HG03159 (cell line): ENCODE measurements at regions not wholly inside any gene's neighbourhood (a gene's known extent, or its start where the extent isn't known, plus 50 kb on each side); places are given as distances from the start of the nearest gene placed in this dataset.
"Not testable (repeated sequence)": the region's sequence is repeated elsewhere in the genome, so short reads cannot be mapped to it uniquely, and the experiment has no call there.

Experiments
- ATAC-seq: cut with Tn5 transposase; IDR thresholded peaks from one replicate; pipeline ENCODE4 v1.9.1; 2021; ENCODE audit warnings: mild to moderate bottlenecking, moderate library complexity; ENCODE audit not compliant: unreplicated experiment

DNA sequence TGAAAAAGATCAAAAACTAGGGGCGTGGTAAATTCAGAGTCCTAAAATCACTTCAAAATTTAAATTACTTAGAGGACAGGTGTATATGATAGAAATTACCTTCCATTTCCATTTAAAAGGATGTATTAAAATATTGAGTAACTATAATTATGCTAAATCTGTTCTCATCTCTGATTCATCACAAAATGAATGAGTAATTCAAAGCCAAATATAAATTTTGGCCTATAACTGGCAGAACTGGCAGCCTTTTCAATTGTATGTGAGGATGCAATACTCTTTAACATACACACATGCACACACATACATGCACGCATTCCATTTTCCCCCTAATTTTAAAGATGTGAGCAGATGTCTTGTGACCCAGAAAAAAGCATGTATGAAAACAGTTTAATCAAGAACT is 194.6 kb downstream of the EPM2A start:
- no peak for ATAC-seq

DNA sequence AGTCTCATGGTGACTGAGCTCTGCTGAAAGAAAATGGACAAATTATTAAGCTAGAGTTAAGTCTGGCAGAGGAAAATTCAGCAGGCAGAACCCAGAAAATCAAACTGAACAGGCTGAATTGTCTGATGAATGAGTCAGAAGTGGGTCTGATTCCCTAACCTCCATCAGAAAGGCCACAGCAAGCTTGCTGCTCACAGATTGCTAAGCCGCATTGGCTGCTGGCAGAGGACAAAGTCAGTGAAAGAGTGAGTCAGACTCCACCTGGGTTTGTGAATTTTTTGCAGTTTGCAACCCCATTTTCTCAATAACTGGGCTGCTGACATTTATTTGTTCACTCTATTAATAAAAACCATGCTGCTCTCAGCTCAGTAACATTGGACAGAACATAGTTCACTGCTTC is 191.3 kb downstream of the EPM2A start:
- no peak for ATAC-seq

DNA sequence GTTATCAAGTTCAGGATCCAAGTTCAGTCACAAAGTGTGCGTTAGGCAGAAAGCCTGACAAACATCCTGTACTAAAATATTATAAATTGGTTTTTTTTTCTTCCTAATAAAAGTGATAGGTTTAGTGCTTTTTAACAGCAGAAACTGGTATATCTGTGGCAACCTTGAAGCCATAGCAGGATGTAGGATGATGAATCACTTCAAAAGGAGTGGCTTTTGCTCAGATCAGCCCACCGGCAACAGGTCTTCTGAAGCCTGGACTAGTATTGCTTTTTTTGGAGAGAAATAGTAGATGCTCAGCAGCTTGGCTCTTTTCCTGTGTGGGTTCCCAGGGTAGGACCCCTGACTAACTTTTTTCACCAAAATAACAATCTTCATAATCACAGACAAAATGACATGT is 190.8 kb downstream of the EPM2A start:
- ATAC-seq = no peak

DNA sequence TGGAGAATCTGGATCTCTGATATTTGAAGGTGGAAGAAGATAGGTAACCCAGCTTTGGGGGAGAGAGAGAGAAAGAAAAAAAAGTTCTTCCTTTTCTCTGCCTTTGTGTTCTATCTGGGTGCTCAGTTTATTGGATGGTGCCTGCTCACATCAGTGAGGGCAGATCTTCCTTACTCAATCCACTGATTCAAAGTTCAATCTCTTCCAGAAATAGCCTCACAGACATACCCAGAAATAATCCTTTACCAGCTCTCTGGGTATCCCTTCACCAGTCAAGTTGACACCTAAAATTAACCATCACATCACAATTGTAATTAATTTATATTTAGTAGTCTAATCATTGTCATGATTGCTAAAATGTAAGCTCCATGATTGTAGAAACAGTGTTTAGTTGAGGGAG is 189.1 kb downstream of the EPM2A start:
- ATAC-seq = no peak

DNA sequence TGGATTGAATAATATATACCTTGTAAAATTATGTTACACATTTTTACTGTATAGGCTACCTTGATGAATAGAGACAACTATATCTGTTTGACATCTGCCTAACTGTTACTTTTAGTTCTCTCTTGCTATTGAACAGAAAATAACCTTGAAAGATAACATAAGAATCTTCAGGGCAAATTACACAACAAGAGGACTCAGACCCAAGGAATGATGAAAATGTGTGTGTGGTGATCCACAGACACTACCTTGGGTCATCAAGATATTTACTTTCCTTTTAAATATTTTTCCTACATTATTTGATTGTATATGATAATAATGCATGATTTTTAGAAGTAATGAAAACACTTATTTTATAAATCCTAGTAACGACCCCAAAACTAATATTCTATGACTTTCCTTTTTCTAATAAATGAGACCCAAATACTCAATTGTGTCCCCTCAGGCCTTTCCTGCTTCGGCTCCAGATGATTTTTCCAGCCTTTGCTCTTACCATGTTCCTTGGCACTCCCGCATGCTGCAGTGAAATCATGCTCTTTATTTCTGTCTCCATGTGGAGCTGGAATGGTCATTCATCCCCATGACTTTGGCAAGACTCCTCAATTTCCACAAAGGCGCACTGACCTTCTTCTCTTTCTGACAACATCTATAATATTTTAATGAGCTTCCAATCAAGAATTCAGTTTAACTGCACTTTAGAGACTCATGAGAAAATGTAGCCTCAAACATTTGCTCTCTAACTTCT is 187.6 kb downstream of the EPM2A start:
- ATAC-seq = no peak

DNA sequence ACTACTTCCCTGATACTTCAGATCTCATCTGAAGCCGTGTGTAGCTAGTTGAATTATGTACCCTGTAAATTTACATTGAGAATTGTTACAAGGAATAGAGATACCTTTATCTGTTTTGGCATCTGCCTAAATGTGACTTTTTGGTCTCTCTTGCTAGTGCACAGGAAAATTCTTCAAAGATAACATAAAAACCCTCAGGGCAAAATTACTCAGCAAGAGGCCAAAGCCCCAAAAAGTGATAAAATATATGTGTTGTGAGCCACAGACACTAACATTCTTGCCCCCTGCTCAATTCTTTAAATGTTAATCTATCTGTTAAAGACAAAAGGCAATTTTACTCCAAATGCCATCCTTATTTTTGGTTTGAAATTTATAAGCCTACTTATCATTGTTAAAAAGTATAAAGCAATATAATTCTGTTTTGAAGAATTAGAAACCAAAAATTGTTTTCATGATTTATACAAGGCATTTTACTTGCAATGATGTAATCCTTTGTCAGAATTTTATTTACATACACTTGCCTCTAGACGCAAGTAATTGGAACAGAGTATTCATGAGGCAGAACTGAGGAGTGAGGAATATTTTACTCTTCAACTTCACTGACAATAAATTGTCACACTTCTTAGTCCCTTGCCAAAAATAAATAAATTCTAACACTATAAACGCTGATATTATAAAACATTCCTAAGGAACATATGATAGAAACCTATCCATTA is 186.2 kb downstream of the EPM2A start:
- no peak for ATAC-seq

DNA sequence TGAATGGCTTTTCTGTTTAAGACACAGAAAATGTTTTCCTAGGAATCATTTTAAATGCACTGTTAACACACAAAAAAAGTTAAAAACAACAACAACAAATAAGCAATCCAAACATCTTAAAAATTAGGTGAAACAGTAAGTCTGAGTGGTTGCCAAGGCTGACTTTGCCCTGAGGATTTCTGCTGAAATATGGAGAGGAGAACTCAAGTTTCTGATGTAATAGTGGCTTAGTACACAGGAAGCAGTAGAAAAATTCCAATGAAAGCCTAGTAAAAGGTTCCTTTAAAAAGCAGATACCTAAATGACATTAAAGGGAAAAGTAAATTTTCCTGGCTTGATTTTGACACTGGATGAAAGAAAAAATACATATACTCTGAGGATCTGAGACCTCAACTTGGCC is 184.2 kb downstream of the EPM2A start:
- no peak for ATAC-seq

DNA sequence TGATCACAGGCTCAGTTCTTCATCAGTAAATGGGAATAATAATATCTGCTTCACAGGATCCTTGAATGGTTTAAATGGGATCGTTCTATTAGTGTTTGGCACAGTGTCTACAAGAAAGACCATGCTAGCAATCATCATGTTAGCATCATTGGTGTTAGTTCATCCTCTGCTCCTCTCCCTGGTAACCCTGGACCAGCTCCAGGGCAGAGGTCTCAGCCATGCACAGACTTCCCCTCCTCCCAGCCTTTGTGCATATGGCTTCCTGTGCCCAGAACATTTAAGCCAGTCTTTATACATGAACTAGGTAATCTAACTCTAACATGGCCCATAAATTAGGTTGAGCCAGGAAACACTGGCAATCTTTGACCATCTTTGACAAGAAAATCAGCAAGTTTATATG is 180.2 kb downstream of the EPM2A start:
- no peak for ATAC-seq

DNA sequence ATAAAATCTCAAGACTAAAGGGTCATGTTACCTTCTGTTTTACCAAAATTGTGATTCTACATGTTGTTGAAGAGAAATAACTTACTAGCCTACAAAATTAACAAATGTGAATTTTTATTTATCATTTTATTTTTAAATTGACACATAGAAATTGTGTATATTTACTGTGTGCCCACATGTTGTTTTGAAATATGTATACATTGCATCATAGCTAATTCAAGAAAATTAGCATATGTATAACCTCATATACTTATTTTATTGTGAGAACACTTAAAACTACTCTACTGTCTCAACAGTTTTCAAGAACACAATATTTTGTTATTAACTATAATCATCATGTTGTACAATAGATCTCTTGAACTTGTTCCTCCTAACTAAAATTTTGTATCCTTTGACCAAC is 177.8 kb downstream of the EPM2A start:
- no peak for ATAC-seq

DNA sequence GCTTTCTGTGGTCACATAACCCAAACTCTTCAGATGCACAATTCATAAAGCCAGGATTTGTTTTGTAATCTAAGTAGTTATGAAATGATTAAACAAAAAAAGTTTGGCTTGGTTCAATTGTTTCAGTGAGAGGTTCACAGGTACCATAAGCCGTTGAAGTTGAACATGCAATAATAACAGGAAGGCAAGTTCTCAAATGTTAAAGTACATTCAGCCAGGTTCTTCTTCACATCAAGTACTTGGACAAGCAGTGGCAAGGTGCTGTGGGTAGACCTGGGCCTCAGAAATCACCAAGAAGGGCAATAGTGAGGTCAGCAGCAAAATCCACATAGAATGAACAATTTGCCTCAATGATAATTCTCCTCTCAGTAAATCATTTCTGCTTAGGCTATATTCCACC is 175.5 kb downstream of the EPM2A start:
- ATAC-seq = no peak

DNA sequence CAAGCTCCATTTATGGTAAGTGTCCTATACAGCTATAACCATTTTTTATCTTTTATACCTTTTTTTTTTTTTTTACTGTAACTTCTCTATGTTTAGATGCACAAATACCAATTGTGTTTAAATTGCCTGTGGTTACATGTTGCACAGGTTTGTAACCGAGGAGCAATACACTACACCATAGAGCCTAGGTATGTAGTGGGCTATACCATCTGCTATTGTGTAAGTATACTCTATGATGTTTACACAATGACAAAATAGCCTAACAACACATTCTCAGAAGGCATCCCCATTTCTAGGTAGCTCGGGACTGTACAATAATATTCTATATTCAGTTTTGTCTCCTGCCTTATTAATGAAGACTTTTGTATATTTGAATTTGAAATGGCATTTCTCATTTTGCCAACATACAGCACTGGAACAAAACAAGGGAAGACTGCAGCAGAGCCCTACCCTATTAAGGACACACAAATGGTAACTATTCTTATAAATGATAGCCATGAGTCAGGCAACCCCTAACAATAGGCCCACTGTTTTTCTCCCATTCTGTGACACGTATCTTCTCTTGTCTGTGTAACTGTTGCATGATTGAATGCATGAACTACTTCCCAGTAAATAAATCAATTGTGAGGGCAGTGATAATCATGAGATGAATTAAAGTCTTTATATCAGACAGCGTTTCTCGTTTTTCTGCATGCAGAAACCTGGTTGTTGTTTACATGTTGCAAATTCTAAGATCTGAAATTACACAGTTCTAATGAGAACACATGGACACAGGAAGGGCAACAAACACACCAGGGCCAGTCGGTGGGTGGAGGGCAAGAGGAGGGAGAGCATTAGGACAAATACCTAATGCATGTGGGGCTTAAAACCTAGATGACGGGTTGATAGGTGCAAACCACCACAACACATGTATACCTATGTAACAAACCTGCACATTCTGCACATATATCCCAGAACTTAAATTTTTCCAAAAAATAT is 173.9 kb downstream of the EPM2A start:
- ATAC-seq = no peak

DNA sequence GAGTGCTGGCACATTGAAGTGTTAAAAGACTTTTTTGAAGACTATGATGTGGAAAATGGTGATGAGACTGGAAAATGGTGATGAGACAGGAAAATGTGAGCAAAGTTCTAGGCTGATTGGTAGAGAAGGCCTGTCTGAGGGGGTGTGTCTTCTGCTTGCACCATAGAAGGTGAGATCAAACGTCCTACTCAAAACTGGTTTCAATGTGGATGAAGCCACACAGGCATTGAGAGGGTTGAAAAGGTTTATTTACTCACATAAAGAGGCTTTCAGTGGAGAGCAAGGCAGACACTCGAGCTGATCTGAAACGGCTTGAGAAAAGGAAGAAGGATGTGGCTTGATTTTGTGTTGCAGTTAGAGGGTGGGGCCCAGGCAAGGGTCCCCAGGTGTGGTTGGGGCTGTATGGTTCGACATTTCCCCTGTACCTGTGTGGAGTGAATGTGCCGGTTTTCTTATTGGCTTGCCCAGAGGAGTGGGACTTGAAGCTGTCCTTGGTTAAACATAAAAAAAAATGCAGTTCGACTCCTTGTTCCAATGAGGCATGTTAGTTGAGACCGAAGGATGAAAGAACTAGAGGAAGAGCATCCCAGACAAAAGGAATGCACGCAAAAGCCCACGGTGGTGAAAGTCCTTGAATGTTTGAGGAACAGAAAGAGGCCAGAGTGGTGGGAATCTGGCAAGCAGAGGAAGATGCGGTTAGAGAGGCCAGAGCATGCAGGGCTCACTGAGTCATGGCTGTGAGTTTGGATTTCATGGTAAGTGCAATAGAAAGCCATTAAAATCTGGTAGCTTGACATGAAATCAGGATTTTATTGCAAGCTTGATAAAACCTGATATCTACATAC is 172.3 kb downstream of the EPM2A start:
- no peak for ATAC-seq

DNA sequence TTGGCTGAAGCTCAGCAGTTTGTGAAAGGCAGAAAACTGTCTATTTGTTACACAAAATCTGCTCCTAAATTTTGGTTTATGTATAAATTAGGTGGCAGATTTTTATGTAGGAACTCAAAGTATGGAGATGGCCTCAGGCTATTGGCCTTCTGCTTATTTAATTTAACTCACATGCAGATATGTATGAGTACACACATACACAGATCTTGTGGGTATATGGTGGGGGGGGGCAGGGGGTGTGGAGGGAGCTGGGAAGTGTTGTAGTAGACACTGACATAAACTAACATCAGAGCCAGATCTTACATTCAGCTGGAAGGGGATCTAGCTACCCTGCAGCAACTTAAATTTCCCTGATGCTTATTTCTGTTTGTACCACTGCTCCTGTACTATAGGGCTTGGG is 170.8 kb downstream of the EPM2A start:
- ATAC-seq = no peak

DNA sequence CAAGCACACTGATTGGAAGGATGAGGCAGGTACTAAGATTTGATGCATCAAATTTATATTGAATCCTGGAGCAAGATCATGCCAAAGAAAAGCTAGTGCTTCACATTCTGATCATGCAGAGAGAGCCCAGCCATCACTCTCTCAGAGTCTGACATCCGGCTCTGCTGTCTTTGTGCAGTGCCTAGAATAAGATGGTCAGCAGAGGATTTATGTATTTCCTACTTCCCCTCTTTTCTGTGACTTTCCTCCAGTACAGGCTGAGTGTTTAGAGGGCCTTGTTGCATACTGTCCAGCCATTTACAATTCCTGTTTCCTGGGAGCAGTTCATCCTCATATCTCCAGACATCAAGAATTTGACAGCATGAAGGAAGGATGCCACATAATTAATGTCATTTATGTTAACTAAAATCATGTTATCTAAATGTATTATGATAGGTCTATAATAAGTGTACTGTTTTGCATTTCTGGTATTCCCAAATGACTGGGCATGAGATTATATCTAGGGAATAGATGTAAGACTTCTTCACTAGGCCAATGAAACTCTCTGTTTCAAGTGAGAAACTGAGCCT is 167.6 kb downstream of the EPM2A start:
- ATAC-seq = no peak

DNA sequence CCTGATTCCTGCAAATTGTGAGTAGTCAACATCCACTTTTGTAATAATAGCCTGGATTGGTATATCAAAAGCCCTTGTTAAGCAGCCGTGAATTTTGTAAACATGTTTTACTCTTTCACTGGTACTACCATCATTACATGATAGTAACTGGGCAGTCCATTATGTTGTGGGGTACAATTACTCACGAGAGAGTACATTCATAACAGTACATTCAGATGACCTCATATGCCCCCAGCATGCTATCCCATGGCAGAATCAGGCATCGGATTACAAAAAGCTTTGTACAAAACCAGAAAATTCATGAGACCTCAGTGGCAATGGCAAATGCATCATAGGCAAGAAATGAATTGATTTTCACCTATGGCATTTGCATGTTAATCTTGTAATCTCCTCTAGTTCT is 166.2 kb downstream of the EPM2A start:
- no peak for ATAC-seq

DNA sequence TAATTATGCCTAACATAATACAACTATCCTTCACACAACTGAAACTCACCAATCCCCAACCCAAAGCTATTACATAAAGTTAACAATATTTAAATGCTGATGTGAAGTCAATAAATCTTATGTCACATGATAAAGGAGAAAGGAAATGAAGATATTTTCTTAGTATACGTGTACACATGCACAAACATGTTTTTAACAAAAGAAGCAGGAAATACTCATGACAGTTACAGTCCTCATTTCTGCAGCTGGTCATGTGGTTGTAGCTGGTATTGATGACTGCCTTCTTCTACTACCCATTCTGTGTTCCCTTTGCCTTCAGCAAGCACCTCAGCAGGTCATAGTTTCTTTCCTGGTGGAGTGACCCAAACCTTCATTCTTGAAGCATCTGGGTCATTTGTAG is 165.0 kb downstream of the EPM2A start:
- ATAC-seq = not testable (repeated sequence)

DNA sequence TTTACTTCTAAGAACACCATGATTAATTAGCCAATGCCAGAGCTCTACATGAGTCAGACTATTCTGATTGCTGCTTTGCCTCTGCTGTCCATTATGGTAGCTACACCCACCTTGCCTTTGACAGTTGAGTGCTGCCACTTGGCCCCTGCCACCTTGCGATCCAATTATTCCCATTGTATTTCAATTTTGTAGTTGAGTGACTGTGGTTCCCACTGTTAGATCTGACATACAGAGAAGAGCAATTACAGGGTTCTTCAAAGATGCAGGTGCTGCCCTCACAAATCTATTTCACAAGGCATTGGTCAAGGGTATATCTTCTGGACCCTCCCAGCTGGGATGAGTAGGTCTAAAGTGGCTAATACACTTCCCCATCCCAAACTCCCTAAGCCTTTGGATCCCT is 161.1 kb downstream of the EPM2A start:
- not testable (repeated sequence) for ATAC-seq
